Kidney epithelial cell (primary cell): ENCODE measurements at regions not wholly inside any gene's neighbourhood (a gene's known extent, or its start where the extent isn't known, plus 50 kb on each side); places are given as distances from the start of the nearest gene placed in this dataset.

ENCODE experiments used
- DNase-seq: peaks from one replicate; pipeline ENCODE4 v3.0.0-alpha.2; 2010; ENCODE audit warnings: low read depth
- H3K27me3 ChIP-seq: 2 replicates; pipeline ENCODE4 v1.6.0; 2011; ENCODE audit warnings: low read length; ENCODE audit not compliant: control insufficient read depth, insufficient read depth
- H3K36me3 ChIP-seq: 2 replicates; pipeline ENCODE4 v1.5.1; 2011; ENCODE audit warnings: low read length; ENCODE audit not compliant: control insufficient read depth, insufficient read depth
- H3K4me3 ChIP-seq: 2 replicates; pipeline ENCODE4 v1.5.1; 2011; ENCODE audit warnings: low read depth, mild to moderate bottlenecking, control low read depth, low read length
- TF ChIP-seq, protein P1 (sequence below): IDR thresholded peaks from 2 replicates; pipeline ENCODE4 v1.5.1; 2011; ENCODE audit warnings: mild to moderate bottlenecking, moderate library complexity, low read length, control low read depth, inconsistent platforms; ENCODE audit not compliant: insufficient read depth, poor library complexity, severe bottlenecking

DNA sequence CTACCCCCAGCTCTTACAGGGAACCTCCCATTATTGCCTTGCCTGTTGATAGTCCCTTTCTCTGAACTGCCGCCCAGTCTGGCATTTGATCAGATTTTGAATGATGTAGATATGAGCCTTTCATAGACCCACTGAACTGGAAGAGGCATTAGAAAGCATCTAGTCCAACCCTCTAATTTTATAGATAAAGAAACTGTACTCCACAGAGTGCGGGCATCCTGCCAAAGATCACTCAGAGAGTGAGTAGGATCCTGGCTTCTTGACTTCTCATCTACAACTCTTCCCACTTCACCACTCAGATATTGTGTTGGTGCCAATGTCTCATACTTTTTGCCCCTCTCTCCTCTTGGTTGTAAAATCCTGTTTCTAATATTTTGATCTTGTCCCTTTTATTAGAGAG lies 179.2 kb upstream of the BMP2 start:
- H3K27me3 ChIP-seq = no peaks in the 10 kb centered on the region
- no peak for DNase-seq
- TF ChIP-seq, protein P1, sequence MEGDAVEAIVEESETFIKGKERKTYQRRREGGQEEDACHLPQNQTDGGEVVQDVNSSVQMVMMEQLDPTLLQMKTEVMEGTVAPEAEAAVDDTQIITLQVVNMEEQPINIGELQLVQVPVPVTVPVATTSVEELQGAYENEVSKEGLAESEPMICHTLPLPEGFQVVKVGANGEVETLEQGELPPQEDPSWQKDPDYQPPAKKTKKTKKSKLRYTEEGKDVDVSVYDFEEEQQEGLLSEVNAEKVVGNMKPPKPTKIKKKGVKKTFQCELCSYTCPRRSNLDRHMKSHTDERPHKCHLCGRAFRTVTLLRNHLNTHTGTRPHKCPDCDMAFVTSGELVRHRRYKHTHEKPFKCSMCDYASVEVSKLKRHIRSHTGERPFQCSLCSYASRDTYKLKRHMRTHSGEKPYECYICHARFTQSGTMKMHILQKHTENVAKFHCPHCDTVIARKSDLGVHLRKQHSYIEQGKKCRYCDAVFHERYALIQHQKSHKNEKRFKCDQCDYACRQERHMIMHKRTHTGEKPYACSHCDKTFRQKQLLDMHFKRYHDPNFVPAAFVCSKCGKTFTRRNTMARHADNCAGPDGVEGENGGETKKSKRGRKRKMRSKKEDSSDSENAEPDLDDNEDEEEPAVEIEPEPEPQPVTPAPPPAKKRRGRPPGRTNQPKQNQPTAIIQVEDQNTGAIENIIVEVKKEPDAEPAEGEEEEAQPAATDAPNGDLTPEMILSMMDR = no peak

DNA sequence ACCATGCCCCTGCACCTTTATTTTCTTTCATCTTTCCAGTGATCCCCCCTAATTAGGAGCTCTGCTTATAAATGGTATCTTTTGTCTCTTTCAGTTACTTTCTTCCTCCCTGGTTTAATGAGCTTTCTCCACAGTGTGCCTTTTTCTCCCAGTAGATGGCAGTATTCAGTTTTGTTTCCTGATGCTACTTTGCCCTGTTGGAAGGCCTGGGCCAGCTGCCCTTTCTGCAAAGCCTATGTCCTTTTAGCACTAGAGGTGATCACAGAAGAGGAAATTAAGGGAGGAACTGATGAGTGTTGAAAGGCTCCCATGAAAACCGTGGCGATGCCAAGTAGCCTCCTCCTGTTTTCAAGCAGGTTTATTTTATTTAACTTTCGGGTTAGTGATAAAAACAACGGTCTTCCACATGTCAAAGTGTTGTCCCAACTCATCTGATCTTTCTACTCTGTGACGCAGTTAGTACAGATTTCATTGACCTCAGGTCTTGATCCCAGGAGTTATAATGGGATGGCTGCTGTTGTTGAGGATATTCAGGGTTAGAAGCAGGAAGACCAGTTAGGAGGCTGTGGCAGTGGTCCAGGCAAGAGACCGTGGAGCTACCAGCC lies 184.2 kb upstream of the BMP2 start:
- TF ChIP-seq, protein P1 = peak; percentile 65
- H3K4me3 ChIP-seq = no peak overlapping the region
- no peaks in the 10 kb centered on the region for H3K27me3 ChIP-seq
- DNase-seq = no peak
- H3K36me3 ChIP-seq = no peaks in the 10 kb centered on the region

More for the DNA sequence above, 179.2 kb upstream of the BMP2 start:
- Histone ChIP-seq H3K36me3 (no peaks in the 10 kb centered on the region), H3K4me3 (no peak overlapping the region)

DNA sequence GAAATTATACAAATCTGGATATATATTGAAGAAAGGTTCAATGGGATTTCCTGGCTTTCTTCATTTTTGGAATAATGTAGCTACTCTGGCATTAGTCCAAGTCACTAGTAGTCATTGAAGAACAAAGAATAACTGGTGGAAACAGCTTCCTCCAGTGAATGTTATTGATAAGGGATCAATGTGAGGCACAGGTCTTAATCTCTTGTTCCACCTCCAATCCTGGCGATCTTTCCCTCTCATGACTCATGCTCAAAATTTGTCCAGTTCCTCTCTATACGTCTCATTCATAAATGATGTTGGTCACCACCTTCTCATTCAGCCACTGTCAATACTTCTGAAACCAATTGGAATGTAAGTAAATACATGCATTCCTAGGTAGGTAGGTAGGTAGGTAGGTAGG lies 185.0 kb upstream of the BMP2 start:
- Histone ChIP-seq H3K4me3 (no peak overlapping the region), H3K36me3 (no peaks in the 10 kb centered on the region), H3K27me3 (no peaks in the 10 kb centered on the region)
- TF ChIP-seq, protein P1 = no peak
- no peak for DNase-seq

DNA sequence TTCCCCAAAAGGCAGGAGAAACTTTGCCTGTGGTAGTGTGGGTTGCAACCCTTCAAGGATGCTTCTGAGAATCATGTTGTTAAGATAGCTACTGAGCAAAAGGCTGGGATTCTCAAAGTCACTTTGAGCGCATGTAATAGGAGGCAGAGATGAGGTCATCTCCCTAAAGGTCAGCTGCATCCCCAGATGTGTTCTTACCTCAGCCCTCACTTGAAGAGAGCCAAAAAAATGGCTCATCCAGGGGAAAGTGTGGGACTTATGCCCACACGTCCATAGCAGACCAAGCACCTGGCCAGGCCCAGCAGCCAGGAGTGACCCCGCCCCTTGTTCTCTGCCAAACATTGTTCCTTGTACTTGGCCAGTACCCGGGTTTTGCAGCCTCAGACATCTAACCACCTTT lies 187.0 kb upstream of the BMP2 start:
- Histone ChIP-seq H3K4me3 (no peak overlapping the region), H3K27me3 (no peaks in the 10 kb centered on the region), H3K36me3 (no peaks in the 10 kb centered on the region)
- DNase-seq = no peak
- TF ChIP-seq, protein P1 = no peak

DNA sequence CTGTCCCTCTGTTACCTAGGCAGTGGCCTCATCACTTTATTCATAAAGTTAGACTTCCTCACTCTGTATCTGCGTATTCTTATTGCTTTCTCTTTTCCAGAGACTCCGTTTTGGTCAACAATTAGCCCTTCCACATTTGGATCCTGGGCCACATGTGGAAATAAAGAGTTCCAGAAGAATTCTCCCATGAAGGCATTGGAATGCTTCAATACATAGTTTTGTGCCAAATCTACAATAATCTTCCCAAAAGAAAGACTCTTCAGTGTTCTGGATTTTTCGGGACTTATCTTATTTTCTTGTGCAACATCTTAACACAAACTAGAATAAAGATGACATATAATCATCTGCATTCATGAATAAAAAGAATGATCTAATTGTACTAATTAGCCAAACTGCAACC lies 187.7 kb upstream of the BMP2 start:
- H3K27me3 ChIP-seq = no peaks in the 10 kb centered on the region
- no peak for DNase-seq
- H3K36me3 ChIP-seq = no peaks in the 10 kb centered on the region
- TF ChIP-seq, protein P1 = no peak
- H3K4me3 ChIP-seq = no peak overlapping the region

DNA sequence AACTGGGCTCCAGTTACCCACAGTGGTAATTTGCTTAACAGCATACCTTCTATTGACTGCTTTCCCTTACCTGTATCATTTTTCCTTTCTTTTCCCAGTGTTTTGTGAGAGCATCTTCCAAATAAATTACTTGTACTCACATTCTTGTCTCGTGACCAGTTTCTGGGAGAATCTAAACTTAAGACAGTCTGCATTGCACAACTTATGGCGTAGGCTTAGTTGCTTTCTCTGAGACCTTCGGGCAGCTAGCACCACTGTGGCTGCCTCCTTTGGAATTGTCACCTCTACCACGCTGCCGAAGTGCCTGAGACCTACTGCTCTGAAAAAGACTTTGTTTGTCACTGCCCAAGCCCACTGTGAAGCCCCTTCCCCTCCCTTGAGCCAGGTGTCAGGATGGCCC lies 188.1 kb upstream of the BMP2 start:
- no peak overlapping the region for H3K4me3 ChIP-seq
- no peaks in the 10 kb centered on the region for H3K27me3 ChIP-seq
- H3K36me3 ChIP-seq = no peaks in the 10 kb centered on the region
- TF ChIP-seq, protein P1 = no peak
- no peak for DNase-seq
